NCI-H1436 treated with DMSO at 0.1 percent for 48 hours (cell line): ENCODE measurements at regions not wholly inside any gene's neighbourhood (a gene's known extent, or its start where the extent isn't known, plus 50 kb on each side); places are given as distances from the start of the nearest gene placed in this dataset.
A peak's percentile ranks its signal among the peaks of the same experiment; 100 is the strongest.
"Not testable (repeated sequence)": the region's sequence is repeated elsewhere in the genome, so short reads cannot be mapped to it uniquely, and the experiment has no call there.

Source experiments
- DNase-seq: peaks from one replicate; lab custom pipeline; 2025; lab: John Stamatoyannopoulos, UW

- DNase-seq, result not testable (repeated sequence)
These were observed 111.4 kb upstream of the METTL9 start for GRCh38 chr16:21487956-21488355.

DNA sequence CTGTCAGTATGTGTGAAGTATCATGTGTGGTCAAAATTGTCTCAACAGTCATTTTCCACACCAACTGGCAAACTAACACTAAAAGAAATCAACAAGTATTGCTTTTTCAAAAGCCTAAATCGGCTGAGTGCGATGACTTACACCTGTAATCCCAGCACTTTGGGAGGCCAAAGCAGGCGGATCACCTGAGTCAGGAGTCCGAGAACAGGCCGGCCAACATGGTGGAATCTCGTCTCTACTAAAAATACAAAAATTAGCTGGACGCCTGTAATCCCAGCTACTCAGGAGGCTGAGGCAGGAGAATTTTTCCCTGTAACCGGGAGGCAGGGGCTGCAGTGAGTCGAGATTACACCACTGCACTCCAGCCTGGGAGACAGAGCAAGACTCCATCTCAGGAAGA, 100.3 kb upstream of the METTL9 start:
- not testable (repeated sequence) for DNase-seq

- not testable (repeated sequence) for DNase-seq
These were observed 98.0 kb upstream of the METTL9 start for GRCh38 chr16:21501223-21501868.

- peak; percentile 61 for DNase-seq
These were observed 97.3 kb upstream of the METTL9 start for GRCh38 chr16:21501869-21502667.

DNA sequence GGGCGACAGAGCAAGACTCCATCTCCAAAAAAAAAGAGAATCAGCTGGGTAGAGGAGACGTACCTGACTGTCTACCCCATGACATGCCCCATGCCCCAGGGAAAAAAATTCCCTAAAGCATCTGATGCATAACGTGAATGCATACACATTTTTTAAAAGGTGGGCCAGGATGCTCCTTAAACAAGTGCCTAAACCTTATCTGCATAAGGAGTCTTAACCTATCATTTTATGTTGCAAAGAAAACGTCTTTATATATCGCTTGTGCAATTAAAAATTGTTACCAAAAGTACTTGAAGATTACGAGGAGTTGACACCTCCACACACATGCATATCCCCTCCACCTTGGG, 95.8 kb upstream of the METTL9 start:
- not testable (repeated sequence) for DNase-seq

DNA sequence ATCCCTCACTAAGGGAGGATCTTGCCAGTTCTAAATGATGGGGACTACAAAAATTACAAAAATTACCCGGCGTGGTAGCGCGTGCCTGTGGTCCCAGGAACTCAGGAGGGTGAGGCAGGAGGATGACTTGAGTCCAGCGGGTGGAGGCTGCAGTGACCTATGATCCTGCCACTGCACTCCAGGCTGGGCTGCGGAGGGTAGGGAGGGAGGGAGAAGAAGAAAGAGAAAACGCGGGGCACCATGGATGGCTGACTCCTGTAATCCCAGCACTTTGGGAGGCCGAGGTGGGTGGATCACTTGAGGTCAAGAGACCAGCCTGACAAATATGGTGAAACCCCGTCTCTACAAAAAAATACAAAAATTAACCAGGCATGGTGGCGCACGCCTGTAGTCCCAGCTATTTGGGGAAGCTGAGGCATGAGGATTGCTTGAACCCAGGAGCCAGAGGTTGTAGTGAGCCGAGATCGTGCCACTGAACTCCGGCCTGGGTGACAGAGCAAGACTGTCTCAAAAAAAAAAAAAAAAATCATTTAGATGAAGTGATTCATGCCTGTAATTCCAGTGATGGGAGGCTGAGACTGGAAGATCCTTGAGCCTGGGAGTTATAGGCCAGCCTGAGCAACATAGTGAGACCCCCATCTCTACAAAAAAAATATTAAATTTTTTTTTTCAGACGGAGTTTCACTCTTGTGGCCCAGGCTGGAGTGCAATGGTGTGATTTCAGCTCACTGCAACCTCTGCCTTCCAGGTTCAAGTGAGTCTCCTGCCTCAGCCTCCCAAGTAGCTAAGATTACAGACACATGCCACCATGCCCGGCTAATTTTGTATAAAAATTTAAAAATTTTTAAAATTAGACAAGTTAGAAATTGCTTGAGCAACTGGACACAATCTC, 95.2 kb upstream of the METTL9 start:
- DNase-seq, result not testable (repeated sequence)

GRCh38 chr16:21505751-21506520, 93.4 kb upstream of the METTL9 start:
- DNase-seq, result not testable (repeated sequence)

DNA sequence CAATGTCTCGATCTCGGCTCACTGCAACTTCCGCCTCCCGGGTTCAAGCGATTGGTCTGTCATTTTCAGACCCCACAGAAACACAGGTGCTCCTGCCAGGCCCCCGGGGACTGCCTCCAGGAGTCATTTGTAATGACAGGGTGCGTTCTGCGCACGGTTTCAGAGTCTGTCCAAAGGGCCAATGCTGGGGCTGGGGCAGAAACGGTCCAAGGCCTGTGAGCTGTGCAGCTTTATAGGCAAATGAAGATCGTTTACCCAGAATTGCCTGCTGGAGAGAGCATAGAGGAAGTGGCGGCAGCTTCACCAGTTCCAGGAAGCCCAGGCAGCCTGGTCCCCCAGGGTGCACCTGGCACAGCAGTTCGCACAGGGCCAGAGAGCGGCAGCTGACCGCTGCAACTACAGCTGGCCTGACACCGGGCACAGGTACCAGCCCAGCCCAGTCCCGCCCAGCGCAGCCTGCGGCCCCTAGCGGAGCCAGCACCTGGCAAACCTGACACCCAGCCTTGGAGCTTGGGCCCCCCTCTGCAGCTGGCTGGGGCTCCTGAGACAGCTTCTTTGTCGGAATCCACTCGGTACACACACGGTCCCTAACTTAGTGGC, 92.4 kb upstream of the METTL9 start:
- DNase-seq, result not testable (repeated sequence)

GRCh38 chr16:21507631-21508305, 91.6 kb upstream of the METTL9 start:
- not testable (repeated sequence) for DNase-seq

DNA sequence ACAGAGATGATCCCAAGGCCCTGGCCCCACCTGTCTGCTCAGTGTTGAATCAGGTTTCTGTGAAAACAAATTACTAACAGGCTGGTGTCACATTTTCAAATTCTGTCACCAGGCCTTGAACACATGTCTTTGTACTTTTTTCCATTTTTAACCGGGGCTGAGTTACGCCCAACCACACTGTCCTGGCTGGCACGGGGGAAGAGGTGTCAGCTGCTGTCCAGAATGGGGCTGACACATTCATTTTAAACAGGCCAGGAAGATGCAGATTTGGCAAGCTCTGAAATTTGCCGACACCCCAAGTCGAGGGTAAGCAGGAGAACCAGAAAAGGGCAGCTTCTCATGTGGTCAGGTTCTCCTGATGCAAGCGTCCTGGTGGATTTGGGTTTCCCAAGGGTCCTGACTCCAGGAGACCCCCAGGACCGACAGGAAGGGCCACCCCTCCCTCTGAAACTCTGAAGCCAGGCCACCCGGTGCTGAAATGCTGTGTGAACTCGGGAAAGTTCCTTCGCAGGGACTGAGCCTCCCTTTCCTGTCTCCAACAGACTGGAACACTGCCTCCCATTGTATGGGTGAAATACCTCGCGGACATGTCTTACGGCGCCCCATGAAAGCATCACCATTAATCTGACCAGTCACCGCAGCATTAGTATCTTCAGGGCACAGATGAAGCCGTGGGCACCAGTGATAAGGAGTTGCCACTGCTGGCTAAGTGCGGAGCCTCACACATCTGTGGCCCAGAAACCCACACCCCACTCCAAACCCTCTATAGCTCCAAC, 90.5 kb upstream of the METTL9 start:
- not testable (repeated sequence) for DNase-seq

DNA sequence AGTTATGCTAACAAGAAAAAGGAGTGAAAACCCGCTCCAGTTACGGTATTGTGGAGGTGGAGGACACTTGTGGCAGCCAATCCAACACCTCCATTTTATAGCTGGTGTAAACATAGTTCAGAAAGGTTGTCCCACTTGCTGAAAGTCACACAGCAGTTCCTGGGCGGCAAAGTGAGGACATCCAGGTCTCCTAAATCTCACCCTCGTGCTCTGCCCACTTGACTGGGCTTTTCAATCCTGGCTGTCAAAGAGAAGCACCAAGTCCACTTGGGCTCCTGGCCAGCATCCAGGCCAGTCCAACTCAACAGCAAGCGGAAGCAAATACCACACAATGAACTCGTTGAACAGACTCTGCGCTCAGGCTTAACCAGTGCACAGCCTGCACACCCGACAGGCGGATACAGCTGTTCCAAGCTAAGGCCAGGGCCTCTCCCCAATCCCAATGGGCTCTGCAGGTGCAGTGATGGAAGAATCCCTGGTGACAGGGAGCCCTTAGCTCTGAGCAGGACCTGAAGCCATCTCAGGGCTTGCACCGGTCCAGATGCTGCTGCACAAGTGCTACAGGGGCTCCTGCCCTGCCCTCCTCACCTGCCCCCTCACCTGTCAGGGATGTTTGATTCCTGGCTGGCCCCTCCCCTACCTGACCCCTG, 89.8 kb upstream of the METTL9 start:
- DNase-seq, result not testable (repeated sequence)

GRCh38 chr16:21510869-21511255, 88.5 kb upstream of the METTL9 start:
- DNase-seq, result not testable (repeated sequence)

GRCh38 chr16:21511315-21512210, 87.8 kb upstream of the METTL9 start:
- DNase-seq, result not testable (repeated sequence)

DNA sequence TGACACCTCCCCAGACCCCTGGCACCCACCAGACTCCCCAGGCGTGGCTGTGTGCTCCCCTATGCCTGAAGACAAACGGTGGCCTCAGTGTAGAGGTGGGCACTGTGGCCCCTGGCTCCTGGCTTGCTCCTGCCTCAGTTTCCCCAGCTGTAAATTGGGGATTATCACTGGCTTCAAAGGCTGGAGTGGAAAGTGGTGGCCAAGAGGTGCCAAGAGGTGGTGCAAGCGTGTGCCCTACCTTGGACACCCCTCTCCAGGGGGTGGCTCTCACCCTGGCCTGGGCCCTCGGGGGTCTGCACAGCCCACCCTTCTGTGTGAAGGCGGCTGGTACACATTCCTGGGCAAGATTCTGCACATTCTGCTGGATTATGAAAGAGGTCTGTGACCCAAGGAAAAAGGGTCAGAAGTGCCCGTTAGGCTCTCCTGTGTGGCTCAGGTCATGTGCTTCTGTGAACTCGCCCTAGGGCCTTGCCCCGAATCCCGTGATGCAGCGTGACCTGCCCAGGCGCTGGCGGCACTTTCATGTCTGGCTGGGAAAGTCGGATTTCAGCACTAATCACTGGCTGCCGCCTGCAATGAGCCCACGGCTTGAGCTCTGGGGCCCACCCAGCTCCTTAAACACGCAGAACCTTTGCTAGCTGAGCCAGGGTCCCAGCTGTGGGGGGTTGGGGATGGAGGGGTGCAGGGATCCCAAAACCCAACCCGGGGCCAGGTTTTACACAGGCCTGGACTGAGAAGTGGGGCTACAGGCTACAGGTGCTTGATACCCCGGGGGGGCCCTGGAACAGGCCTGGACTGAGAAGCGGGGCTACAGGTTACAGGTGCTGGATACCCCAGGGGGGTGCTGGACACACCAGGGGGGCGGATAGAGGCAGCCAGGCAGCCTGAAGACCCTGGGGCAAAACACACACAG, 86.8 kb upstream of the METTL9 start:
- not testable (repeated sequence) for DNase-seq

GRCh38 chr16:21513337-21513741, 86.0 kb upstream of the METTL9 start:
- DNase-seq, result not testable (repeated sequence)

DNA sequence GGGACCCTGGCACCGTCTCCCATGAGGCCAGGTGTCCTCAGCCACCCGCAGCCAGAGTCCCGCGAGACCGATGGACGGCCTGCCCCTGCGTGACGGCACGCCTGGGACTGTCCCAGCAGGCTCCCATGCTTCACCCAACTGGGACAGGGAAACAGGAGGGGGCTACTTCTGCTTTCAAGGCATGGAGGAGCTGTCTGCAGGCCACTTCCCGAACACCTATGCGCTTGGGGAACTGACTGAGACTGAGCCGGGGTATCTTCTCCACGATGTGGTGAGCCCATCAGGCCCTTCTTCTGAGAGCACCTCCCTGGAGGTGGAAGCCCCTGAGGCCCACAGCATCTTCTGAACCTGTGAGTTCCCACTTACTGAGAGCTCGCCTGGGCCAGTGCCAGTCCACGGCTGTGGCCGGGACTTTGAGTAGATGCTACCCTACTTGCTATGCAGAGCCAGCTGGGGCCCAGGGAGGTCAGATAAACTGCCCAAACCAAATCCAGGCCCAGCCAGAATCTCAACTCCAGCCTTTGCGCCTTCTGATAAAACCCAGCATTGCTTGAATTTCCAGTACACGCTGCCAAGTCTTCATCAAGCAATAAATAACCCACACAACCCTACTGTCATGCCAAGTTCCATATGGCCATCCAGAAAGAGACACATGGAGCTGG, 85.4 kb upstream of the METTL9 start:
- not testable (repeated sequence) for DNase-seq

GRCh38 chr16:21514474-21514840, 84.9 kb upstream of the METTL9 start:
- not testable (repeated sequence) for DNase-seq
